ENCODE measurements at regions not wholly inside any gene's neighbourhood (a gene's known extent, or its start where the extent isn't known, plus 50 kb on each side); places are given as distances from the start of the nearest gene placed in this dataset.

GRCh38 chr1:47682198-47682597 lies 244.4 kb downstream of the FOXD2 start:
- peak; percentile 64 for DNase-seq (ENCODE audit: extremely low spot score, unreplicated experiment)
- no peaks in the 10 kb centered on the region for H3K9me3 Mint-ChIP-seq (ENCODE audit: unreplicated experiment)
- H3K27me3 Mint-ChIP-seq (ENCODE audit: unreplicated experiment) = peaks cover 5% of the 10 kb centered on the region
- no peaks in the 10 kb centered on the region for H3K36me3 Mint-ChIP-seq (ENCODE audit: unreplicated experiment)
- no peak overlapping the region for H3K27ac Mint-ChIP-seq (ENCODE audit: unreplicated experiment)
- TF ChIP-seq, protein P1, sequence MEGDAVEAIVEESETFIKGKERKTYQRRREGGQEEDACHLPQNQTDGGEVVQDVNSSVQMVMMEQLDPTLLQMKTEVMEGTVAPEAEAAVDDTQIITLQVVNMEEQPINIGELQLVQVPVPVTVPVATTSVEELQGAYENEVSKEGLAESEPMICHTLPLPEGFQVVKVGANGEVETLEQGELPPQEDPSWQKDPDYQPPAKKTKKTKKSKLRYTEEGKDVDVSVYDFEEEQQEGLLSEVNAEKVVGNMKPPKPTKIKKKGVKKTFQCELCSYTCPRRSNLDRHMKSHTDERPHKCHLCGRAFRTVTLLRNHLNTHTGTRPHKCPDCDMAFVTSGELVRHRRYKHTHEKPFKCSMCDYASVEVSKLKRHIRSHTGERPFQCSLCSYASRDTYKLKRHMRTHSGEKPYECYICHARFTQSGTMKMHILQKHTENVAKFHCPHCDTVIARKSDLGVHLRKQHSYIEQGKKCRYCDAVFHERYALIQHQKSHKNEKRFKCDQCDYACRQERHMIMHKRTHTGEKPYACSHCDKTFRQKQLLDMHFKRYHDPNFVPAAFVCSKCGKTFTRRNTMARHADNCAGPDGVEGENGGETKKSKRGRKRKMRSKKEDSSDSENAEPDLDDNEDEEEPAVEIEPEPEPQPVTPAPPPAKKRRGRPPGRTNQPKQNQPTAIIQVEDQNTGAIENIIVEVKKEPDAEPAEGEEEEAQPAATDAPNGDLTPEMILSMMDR (IDR thresholded peaks at IDR 0.05) = no peak
- H3K4me1 Mint-ChIP-seq (ENCODE audit: unreplicated experiment) = peaks cover 27% of the 10 kb centered on the region
- no peak overlapping the region for H3K4me3 Mint-ChIP-seq (ENCODE audit: unreplicated experiment)

- no peaks in the 10 kb centered on the region for H3K36me3 Mint-ChIP-seq (ENCODE audit: unreplicated experiment)
- TF ChIP-seq, protein P1 (IDR thresholded peaks at IDR 0.05) = no peak
- peak; percentile 59 for DNase-seq (ENCODE audit: extremely low spot score, unreplicated experiment)
- no peaks in the 10 kb centered on the region for H3K9me3 Mint-ChIP-seq (ENCODE audit: unreplicated experiment)
- H3K4me1 Mint-ChIP-seq (ENCODE audit: unreplicated experiment) = peaks cover 30% of the 10 kb centered on the region
- no peak overlapping the region for H3K4me3 Mint-ChIP-seq (ENCODE audit: unreplicated experiment)
- H3K27ac Mint-ChIP-seq (ENCODE audit: unreplicated experiment) = no peak overlapping the region
- H3K27me3 Mint-ChIP-seq (ENCODE audit: unreplicated experiment) = peaks cover 11% of the 10 kb centered on the region
These were observed 245.0 kb downstream of the FOXD2 start for GRCh38 chr1:47682786-47683350.

DNA sequence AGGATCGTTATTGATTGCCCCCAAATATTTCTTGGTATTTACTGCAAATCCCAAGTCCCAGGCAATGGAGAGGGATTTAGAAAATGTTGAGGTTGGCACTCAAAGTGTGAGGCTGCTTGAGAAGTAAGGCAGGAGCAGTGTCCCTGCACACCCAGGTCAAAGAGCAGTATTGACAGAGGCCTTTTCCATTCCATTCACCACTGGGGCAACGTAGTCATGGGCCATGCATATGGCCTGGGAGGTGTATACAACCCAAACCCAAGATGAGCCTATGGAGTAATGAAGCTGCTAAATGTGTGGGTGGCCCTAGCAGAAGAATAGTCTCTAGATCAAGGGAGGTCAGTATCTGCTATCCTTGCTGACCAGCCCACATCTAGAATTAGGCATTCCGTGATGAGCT lies 245.6 kb downstream of the FOXD2 start:
- peaks cover 14% of the 10 kb centered on the region for H3K27me3 Mint-ChIP-seq (ENCODE audit: unreplicated experiment)
- peak; percentile 11 for DNase-seq (ENCODE audit: extremely low spot score, unreplicated experiment)
- no peaks in the 10 kb centered on the region for H3K36me3 Mint-ChIP-seq (ENCODE audit: unreplicated experiment)
- H3K9me3 Mint-ChIP-seq (ENCODE audit: unreplicated experiment) = no peaks in the 10 kb centered on the region
- peaks cover 28% of the 10 kb centered on the region for H3K4me1 Mint-ChIP-seq (ENCODE audit: unreplicated experiment)
- no peak overlapping the region for H3K27ac Mint-ChIP-seq (ENCODE audit: unreplicated experiment)
- TF ChIP-seq, protein P1 (IDR thresholded peaks at IDR 0.05) = no peak
- H3K4me3 Mint-ChIP-seq (ENCODE audit: unreplicated experiment) = no peak overlapping the region

DNA sequence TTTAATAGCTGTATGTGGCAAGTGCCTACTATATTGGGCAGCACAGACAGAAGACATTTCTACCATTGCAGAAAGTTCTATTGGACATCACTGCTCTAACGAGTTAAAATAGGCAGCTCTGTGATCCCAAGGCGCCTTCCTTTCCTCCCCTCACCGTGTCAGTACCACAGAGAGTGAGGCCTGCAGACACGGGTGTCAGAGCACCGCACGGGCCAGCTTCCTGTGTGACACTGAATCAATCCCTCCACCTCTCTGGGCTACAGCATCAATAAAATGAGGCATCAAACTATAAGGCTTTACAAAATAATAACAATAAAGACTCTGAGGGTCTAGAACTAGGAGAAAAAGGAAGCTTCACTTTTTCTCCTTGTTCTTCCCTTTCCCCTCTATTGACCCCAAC lies 246.7 kb downstream of the FOXD2 start:
- no peaks in the 10 kb centered on the region for H3K9me3 Mint-ChIP-seq (ENCODE audit: unreplicated experiment)
- peak; percentile 57 for DNase-seq (ENCODE audit: extremely low spot score, unreplicated experiment)
- peaks cover 15% of the 10 kb centered on the region for H3K27me3 Mint-ChIP-seq (ENCODE audit: unreplicated experiment)
- H3K36me3 Mint-ChIP-seq (ENCODE audit: unreplicated experiment) = no peaks in the 10 kb centered on the region
- H3K4me3 Mint-ChIP-seq (ENCODE audit: unreplicated experiment) = no peak overlapping the region
- TF ChIP-seq, protein P1 (IDR thresholded peaks at IDR 0.05) = no peak
- H3K4me1 Mint-ChIP-seq (ENCODE audit: unreplicated experiment) = peaks cover 24% of the 10 kb centered on the region
- no peak overlapping the region for H3K27ac Mint-ChIP-seq (ENCODE audit: unreplicated experiment)

- Mint-ChIP-seq H3K4me1 (ENCODE audit: unreplicated experiment) (peaks cover 22% of the 10 kb centered on the region), H3K36me3 (ENCODE audit: unreplicated experiment) (no peaks in the 10 kb centered on the region), H3K27me3 (ENCODE audit: unreplicated experiment) (peaks cover 21% of the 10 kb centered on the region), H3K9me3 (ENCODE audit: unreplicated experiment) (no peaks in the 10 kb centered on the region), H3K4me3 (ENCODE audit: unreplicated experiment) (no peak overlapping the region), H3K27ac (ENCODE audit: unreplicated experiment) (no peak overlapping the region)
- TF ChIP-seq, protein P1 (IDR thresholded peaks at IDR 0.05) = no peak
- peak; percentile 23 for DNase-seq (ENCODE audit: extremely low spot score, unreplicated experiment)
These were observed 247.3 kb downstream of the FOXD2 start for GRCh38 chr1:47684964-47685762.
